ENCODE measurements at regions not wholly inside any gene's neighbourhood (a gene's known extent, or its start where the extent isn't known, plus 50 kb on each side); places are given as distances from the start of the nearest gene placed in this dataset.
A peak's percentile ranks its signal among the peaks of the same experiment; 100 is the strongest.
"Not testable (repeated sequence)": the region's sequence is repeated elsewhere in the genome, so short reads cannot be mapped to it uniquely, and the experiment has no call there.

GRCh38 chr6:76888351-76888750 is 574.9 kb downstream of the HTR1B start:
- H3K9me3 ChIP-seq: no peaks in the 10 kb centered on the region
- intact Hi-C loops (cut with DNase I): no loop called here
- DNase-seq (no peak), ATAC-seq (no peak)
- H3K27me3 ChIP-seq: no peaks in the 10 kb centered on the region
- no peak overlapping the region for H3K4me3 ChIP-seq
- H3K36me3 ChIP-seq: no peaks in the 10 kb centered on the region
- no peak overlapping the region for H3K27ac ChIP-seq
- TF ChIP-seq CTCF (IDR thresholded peaks at IDR 0.05): no peak
- no peaks in the 10 kb centered on the region for H3K4me1 ChIP-seq

- Histone ChIP-seq H3K9me3 (no peaks in the 10 kb centered on the region), H3K4me3 (no peak overlapping the region), H3K36me3 (no peaks in the 10 kb centered on the region), H3K4me1 (no peaks in the 10 kb centered on the region), H3K27me3 (no peaks in the 10 kb centered on the region), H3K27ac (no peak overlapping the region)
- intact Hi-C loops (cut with DNase I): no loop called here
- DNase-seq (no peak), ATAC-seq (no peak)
- TF ChIP-seq CTCF (IDR thresholded peaks at IDR 0.05): no peak
Observed at GRCh38 chr6:76886900-76887299, 576.4 kb downstream of the HTR1B start.

GRCh38 chr6:76885861-76886301 is 577.4 kb downstream of the HTR1B start:
- intact Hi-C loops (cut with DNase I): no loop called here

GRCh38 chr6:76881414-76881813 is 581.9 kb downstream of the HTR1B start:
- H3K4me3 ChIP-seq: no peak overlapping the region
- intact Hi-C loops (cut with DNase I): no loop called here
- H3K27me3 ChIP-seq: no peaks in the 10 kb centered on the region
- no peak for DNase-seq
- no peak overlapping the region for H3K27ac ChIP-seq
- no peaks in the 10 kb centered on the region for H3K36me3 ChIP-seq
- no peaks in the 10 kb centered on the region for H3K4me1 ChIP-seq
- no peaks in the 10 kb centered on the region for H3K9me3 ChIP-seq
- no peak for TF ChIP-seq CTCF (IDR thresholded peaks at IDR 0.05)
- ATAC-seq: no peak

More at GRCh38 chr6:76885861-76886301, 577.4 kb downstream of the HTR1B start:
- Histone ChIP-seq H3K4me3 (no peak overlapping the region), H3K27me3 (no peaks in the 10 kb centered on the region), H3K4me1 (no peaks in the 10 kb centered on the region), H3K9me3 (no peaks in the 10 kb centered on the region), H3K27ac (no peak overlapping the region), H3K36me3 (no peaks in the 10 kb centered on the region)
- no peak for DNase-seq
- ATAC-seq: no peak
- no peak for TF ChIP-seq CTCF (IDR thresholded peaks at IDR 0.05)

- no peaks in the 10 kb centered on the region for H3K27me3 ChIP-seq
Observed at GRCh38 chr6:76876922-76877553, 586.3 kb downstream of the HTR1B start.

GRCh38 chr6:76876430-76876829 is 586.9 kb downstream of the HTR1B start:
- H3K9me3 ChIP-seq; H3K27ac ChIP-seq; H3K4me3 ChIP-seq; H3K36me3 ChIP-seq; H3K27me3 ChIP-seq; H3K4me1 ChIP-seq; intact Hi-C loops (cut with DNase I); ATAC-seq: not testable (repeated sequence)
- DNase-seq: peak; percentile 36

More at GRCh38 chr6:76876922-76877553, 586.3 kb downstream of the HTR1B start:
- ATAC-seq (peak; percentile 59), DNase-seq (no peak)
- H3K9me3 ChIP-seq: no peaks in the 10 kb centered on the region
- H3K4me3 ChIP-seq: no peak overlapping the region
- no peaks in the 10 kb centered on the region for H3K36me3 ChIP-seq
- TF ChIP-seq CTCF (IDR thresholded peaks at IDR 0.05): peak; percentile 29
- H3K27ac ChIP-seq: no peak overlapping the region
- H3K4me1 ChIP-seq: no peaks in the 10 kb centered on the region
- intact Hi-C loops (cut with DNase I): no loop called here
